Tibial nerve (tissue), 4 donors: ENCODE measurements at regions not wholly inside any gene's neighbourhood (a gene's known extent, or its start where the extent isn't known, plus 50 kb on each side); places are given as distances from the start of the nearest gene placed in this dataset.

Experiments
- CTCF ChIP-seq, 5 experiments: fragments of 200-600 bp in 3 of 5; fragments of 450-650 bp in 2 of 5; sonication (generic) in 3 of 5; IDR thresholded peaks; one replicate each; pipeline ENCODE4 v1.5.1; 2016 to 2019; ENCODE audit warnings: antibody characterized with exemption in 5 of 5, mild to moderate bottlenecking in 3 of 5, moderate library complexity in 2 of 5
- EP300 ChIP-seq, 2 donors: sonication (generic); formaldehyde crosslinking; IDR thresholded peaks; one replicate each; pipeline ENCODE4 v1.6.1; 2017; ENCODE audit warnings: antibody characterized with exemption in 2 of 2, mild to moderate bottlenecking in 1 of 2
- POLR2A ChIP-seq, 2 donors: fragments of 450-650 bp; IDR thresholded peaks; one replicate each; pipeline ENCODE4 v1.6.1; 2017; ENCODE audit warnings: antibody characterized with exemption in 2 of 2, mild to moderate bottlenecking in 2 of 2, moderate library complexity in 2 of 2

GRCh38 chr1:19577036-19577435, 67.1 kb upstream of the NBL1 start:
- TF ChIP-seq CTCF (IDR thresholded peaks at IDR 0.05): no peak
- no peak for TF ChIP-seq POLR2A (IDR thresholded peaks at IDR 0.05)
- TF ChIP-seq EP300 (IDR thresholded peaks at IDR 0.05): no peak
